Heart right ventricle (tissue), 16 donors: ENCODE measurements at regions not wholly inside any gene's neighbourhood (a gene's known extent, or its start where the extent isn't known, plus 50 kb on each side); places are given as distances from the start of the nearest gene placed in this dataset.

Source experiments
- ATAC-seq, 8 donors: fragments of 200-7000 bp; cut with Tn5 transposase; one replicate each; pipeline ENCODE4 v1.9.1; 2020; ENCODE audit warnings: mild to moderate bottlenecking in 8 of 8, moderate library complexity in 8 of 8, moderate number of reproducible peaks in 1 of 8
- DNase-seq, 2 donors: peaks; one replicate each; pipeline ENCODE4 v3.0.0-alpha.2; 2020
- H3K27ac ChIP-seq, 10 donors: fragments of 200-600 bp; sonication (generic) in 2 of 10; one replicate each; pipeline versions ENCODE4 v1.5.0 to v1.8.0; 2020 to 2022; ENCODE audit warnings: mild to moderate bottlenecking in 3 of 10
- H3K27me3 ChIP-seq, 7 donors: fragments of 200-600 bp; one replicate each; pipeline ENCODE4 v1.8.0; 2021 to 2022; ENCODE audit warnings: mild to moderate bottlenecking in 2 of 7
- H3K36me3 ChIP-seq, 9 donors: fragments of 200-600 bp; sonication (generic) in 1 of 9; one replicate each; pipeline versions ENCODE4 v1.5.0 to v1.8.0; 2020 to 2022; ENCODE audit warnings: mild to moderate bottlenecking in 2 of 9
- H3K4me1 ChIP-seq, 9 donors: fragments of 200-600 bp; sonication (generic) in 1 of 9; one replicate each; pipeline versions ENCODE4 v1.5.0 to v1.8.0; 2020 to 2022; ENCODE audit warnings: mild to moderate bottlenecking in 4 of 9
- H3K4me3 ChIP-seq, 10 donors: fragments of 200-600 bp; sonication (generic) in 2 of 10; one replicate each; pipeline versions ENCODE4 v1.5.0 to v1.8.0; 2020 to 2022; ENCODE audit warnings: mild to moderate bottlenecking in 7 of 10, moderate library complexity in 2 of 10
- H3K9me3 ChIP-seq, 11 donors: fragments of 200-600 bp in 10 of 11; sonication (generic) in 2 of 11; one replicate each; pipeline versions ENCODE4 v1.5.0 to v1.8.0; 2013 to 2022; ENCODE audit warnings: mild to moderate bottlenecking in 2 of 11, control low read depth in 1 of 11, moderate library complexity in 1 of 11
- WGBS, 2 donors: extraction: QIAGEN DNeasy Blood & Tissue Kit; methylation state at CpG; one replicate each; pipeline ENCODE4 v1.1.7; 2013; ENCODE audit warnings: inconsistent platforms in 1 of 2; 5-methylcytosine and 5-hydroxymethylcytosine counted together
- intact Hi-C, 10 donors: fragments of 100-400 bp; cut with DNase I; formaldehyde crosslinking; loops; one replicate each; pipeline versions ENCODE4 v1.11.1 to v1.14.2; 2022
- TF ChIP-seq, protein P1 (sequence below), 9 donors: fragments of 200-600 bp; sonication (generic) in 2 of 9; IDR thresholded peaks; one replicate each; pipeline versions ENCODE4 v1.5.0 to v1.8.0; 2021 to 2022; ENCODE audit warnings: antibody characterized with exemption in 9 of 9, mild to moderate bottlenecking in 5 of 9, moderate library complexity in 1 of 9
- donor health status: Arrhythmogenic right ventricular cardiomyopathy.
- donor health status: ischemic (EF 13 %, LVEDD 7.1; RV severe dilation, severe dysfunction).
- donor health status: healthy with polysubstance abuse.
- donor health status: DM: no; HTN: yes; CAD: no.
- donor health status: DM: no; HTN: no; CAD: no.
- donor health status: ischemic (EF 25% LVEDD 6.9; RV normal size, moderate dysfunction).
- donor health status: ischemic (EF 25% LVEDD 5.7; RV mildly dilated, moderate dysfunction).
- donor health status: healthy.
- donor health status: DM: yes; HTN: yes; CAD: no.
- donor health status: Ischemic cardiomyopathy.
- donor health status: ischemic (EF 35%, LVEDD 5.7; RV mildly dilated, moderate dysfunction).
- donor health status: nonischemic (EF 11% LVEDD 7.7; RV severe dilation, severe dysfunction).
- donor health status: DM: yes; HTN: yes; CAD: no.
- donor health status: PGD.
- donor health status: ischemic (EF 29% LVEDD 5.4; RV normal size, mild dysfunction).
- donor health status: nonischemic (EF 23%, LVEDD 6.1; RV moderate dilation, normal function).

DNA sequence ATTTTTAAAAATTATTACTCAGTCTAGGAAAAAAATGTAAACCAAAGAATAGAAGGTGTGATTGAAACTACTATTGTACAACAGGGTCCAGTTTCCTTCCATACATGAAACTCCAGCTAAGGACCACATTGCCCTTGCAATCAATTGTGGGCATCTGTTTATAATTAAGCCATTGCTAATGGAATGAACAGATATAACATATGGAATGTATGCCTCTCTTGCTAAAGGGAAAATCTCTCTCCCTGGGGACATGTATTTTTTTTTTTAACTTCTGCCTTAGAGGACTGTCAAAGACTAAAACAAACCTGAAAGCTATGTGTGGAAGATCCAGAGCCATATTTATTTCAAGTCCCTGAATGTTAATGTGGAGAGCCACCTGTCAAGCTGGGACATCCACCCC, 336.8 kb upstream of the MANEA start:
- H3K36me3 ChIP-seq, result no peaks in the 10 kb centered on the region
- H3K4me1 ChIP-seq, result no peaks in the 10 kb centered on the region
- H3K27ac ChIP-seq, result no peak overlapping the region
- no peak for DNase-seq
- no peak for ATAC-seq
- H3K27me3 ChIP-seq, result peaks cover 0 to 5% (median 0%) of the 10 kb centered on the region in 7 donors
- no peaks in the 10 kb centered on the region for H3K9me3 ChIP-seq
- intact Hi-C loops, result no loop called here
- H3K4me3 ChIP-seq, result no peak overlapping the region
- TF ChIP-seq, protein P1, sequence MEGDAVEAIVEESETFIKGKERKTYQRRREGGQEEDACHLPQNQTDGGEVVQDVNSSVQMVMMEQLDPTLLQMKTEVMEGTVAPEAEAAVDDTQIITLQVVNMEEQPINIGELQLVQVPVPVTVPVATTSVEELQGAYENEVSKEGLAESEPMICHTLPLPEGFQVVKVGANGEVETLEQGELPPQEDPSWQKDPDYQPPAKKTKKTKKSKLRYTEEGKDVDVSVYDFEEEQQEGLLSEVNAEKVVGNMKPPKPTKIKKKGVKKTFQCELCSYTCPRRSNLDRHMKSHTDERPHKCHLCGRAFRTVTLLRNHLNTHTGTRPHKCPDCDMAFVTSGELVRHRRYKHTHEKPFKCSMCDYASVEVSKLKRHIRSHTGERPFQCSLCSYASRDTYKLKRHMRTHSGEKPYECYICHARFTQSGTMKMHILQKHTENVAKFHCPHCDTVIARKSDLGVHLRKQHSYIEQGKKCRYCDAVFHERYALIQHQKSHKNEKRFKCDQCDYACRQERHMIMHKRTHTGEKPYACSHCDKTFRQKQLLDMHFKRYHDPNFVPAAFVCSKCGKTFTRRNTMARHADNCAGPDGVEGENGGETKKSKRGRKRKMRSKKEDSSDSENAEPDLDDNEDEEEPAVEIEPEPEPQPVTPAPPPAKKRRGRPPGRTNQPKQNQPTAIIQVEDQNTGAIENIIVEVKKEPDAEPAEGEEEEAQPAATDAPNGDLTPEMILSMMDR (IDR thresholded peaks at IDR 0.05), result no peak

DNA sequence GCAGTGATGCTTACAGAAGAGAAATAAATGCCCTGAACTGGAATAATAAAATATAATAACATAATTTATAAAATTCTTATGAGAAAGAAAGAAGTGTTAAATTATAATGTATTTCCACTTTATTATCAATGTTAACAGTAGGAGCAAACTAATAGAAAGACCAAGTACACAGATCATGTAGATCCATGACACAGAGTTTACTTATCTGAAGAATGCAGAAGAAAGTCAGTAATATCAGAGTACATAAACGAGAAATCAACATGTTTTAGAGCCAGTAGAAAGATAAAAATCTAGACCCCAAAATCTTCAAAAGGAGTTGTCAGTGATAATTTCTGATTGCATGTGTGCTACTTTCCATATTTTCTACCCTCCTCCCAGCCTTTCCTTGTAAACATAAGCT, 334.8 kb upstream of the MANEA start:
- no peak overlapping the region for H3K4me3 ChIP-seq
- 42 to 45% methylated on average over 1 of the region's 1 CpG for whole genome bisulfite sequencing, 2 donors
- no peak overlapping the region for H3K27ac ChIP-seq
- DNase-seq (no peak), ATAC-seq (no peak)
- TF ChIP-seq, protein P1 (IDR thresholded peaks at IDR 0.05), result no peak
- H3K36me3 ChIP-seq, result no peaks in the 10 kb centered on the region
- H3K4me1 ChIP-seq, result no peaks in the 10 kb centered on the region
- peaks cover 0 to 1% (median 0%) of the 10 kb centered on the region in 7 donors for H3K27me3 ChIP-seq
- no peaks in the 10 kb centered on the region for H3K9me3 ChIP-seq
- intact Hi-C loops, result no loop called here

DNA sequence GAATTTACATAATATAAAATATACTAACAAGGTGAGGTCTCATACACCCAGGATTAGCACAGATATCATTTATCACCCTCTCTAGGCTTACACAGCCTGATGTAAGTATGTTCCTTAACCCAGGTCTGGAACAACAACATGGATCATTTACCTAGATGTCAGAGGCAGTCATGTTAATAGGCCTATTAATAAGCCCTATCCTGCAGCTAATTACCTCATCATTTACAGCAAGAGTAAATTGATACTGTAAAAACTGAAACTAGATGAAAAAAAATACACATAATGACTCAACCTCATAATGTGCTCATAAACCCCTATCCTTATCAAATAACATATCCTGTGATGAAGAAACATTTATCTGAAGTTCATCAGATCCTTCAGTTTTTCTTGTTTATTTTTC, 334.3 kb upstream of the MANEA start:
- Histone ChIP-seq H3K4me3 (no peak overlapping the region), H3K27ac (no peak overlapping the region), H3K36me3 (no peaks in the 10 kb centered on the region), H3K4me1 (no peaks in the 10 kb centered on the region), H3K27me3 (no peaks in the 10 kb centered on the region), H3K9me3 (no peaks in the 10 kb centered on the region)
- TF ChIP-seq, protein P1 (IDR thresholded peaks at IDR 0.05), result no peak
- no peak for DNase-seq
- no peak for ATAC-seq
- intact Hi-C loops, result no loop called here

DNA sequence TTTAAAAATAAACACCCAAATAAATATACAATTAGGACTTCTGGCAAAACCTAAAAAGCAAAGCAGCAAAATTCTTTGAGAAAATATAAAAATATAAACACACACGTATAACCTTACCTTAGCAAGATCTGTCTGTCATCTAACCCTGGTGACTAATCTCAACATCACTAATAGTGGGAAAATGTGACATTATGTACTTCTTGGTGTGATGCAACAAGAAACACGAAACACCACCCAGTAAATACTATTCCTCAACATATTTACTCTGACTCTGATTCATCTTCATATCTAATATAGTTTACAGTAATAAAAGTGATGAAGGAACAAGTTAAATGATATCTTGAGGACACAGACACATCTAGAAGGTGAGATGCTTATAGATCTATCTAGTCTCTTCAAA, 332.6 kb upstream of the MANEA start:
- Histone ChIP-seq H3K9me3 (no peaks in the 10 kb centered on the region), H3K27me3 (no peaks in the 10 kb centered on the region), H3K4me3 (no peak overlapping the region), H3K4me1 (no peaks in the 10 kb centered on the region), H3K36me3 (no peaks in the 10 kb centered on the region), H3K27ac (no peak overlapping the region)
- ATAC-seq (no peak), DNase-seq (no peak)
- intact Hi-C loops, result no loop called here
- 46 to 74% methylated on average over 2 of the region's 2 CpGs for WGBS, 2 donors
- TF ChIP-seq, protein P1 (IDR thresholded peaks at IDR 0.05), result no peak

DNA sequence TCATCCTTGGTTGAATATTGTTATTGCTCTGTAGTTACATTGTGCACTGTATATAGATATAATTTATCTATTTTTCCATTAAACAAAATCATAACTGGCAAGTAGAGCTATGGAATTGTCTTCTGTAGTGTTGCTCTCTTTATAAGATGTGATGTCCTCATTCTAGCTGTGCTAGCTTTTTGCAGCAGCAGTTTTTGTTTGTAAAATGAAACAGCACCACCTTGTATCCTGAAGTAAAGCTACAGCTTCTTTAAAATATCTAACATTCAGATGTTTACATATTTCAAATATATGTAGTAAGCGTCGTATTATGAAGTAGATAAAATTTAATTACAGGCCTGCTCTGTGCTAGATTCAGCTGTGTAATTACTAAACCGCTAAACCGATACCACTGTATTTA, 328.8 kb upstream of the MANEA start:
- ATAC-seq (no peak), DNase-seq (no peak)
- Histone ChIP-seq H3K9me3 (no peaks in the 10 kb centered on the region), H3K27me3 (no peaks in the 10 kb centered on the region), H3K4me1 (no peaks in the 10 kb centered on the region), H3K4me3 (no peak overlapping the region), H3K27ac (no peak overlapping the region), H3K36me3 (no peaks in the 10 kb centered on the region)
- TF ChIP-seq, protein P1 (IDR thresholded peaks at IDR 0.05), result no peak
- 94% methylated on average over 4 of the region's 4 CpGs for WGBS, 2 donors
- intact Hi-C loops, result no loop called here
